SW 1271 (cell line): ENCODE measurements at regions not wholly inside any gene's neighbourhood (a gene's known extent, or its start where the extent isn't known, plus 50 kb on each side); places are given as distances from the start of the nearest gene placed in this dataset.
A peak's percentile ranks its signal among the peaks of the same experiment; 100 is the strongest.
"Not testable (repeated sequence)": the region's sequence is repeated elsewhere in the genome, so short reads cannot be mapped to it uniquely, and the experiment has no call there.

Experiments used
- DNase-seq, 2 experiments: peaks; one replicate each; lab custom pipeline; 2025; lab: John Stamatoyannopoulos, UW

DNA sequence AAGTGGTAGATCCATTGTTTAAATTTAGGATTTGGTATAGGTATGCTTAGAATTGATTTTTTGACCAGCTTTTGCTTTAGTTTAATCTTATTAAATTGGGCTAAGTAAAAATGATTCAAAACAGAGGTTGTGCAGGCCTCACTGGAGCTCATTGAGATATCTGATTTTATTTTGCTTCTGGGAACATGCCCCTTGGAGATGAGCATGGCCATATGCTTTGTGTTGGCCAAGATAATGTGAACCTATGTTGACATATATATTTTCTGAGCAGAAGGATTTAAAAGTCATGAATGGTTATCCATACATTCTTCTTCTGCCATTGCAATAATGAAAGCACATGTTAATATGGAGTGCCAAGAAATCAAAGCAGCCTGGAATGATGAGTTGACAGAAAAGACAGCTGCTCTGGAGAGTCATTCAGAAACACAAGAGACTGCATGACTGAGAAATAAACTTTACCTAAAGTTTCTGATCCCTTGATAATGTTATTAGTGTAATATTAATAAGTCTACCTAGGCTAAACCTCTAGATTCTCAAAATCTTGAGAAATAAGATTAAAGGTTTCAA lies 489.7 kb upstream of the GNPDA2 start:
- no peak for DNase-seq

DNA sequence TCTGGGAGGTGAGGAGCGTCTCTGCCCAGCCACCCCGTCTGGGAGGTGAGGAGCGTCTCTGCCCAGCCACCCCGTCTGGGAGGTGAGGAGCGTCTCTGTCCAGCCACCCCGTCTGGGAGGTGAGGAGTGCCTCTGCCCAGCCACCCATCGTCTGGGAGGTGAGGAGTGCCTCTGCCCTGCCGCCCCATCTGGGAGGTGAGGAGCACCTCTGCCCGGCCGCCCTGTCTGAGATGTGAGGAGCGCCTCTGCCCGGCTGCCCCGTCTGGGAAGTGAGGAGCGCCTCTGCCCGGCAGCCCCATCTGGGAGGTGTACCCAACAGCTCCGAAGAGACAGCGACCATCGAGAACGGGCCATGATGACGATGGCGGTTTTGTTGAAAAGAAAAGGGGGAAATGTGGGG lies 482.1 kb upstream of the GNPDA2 start:
- DNase-seq = not testable (repeated sequence)

DNA sequence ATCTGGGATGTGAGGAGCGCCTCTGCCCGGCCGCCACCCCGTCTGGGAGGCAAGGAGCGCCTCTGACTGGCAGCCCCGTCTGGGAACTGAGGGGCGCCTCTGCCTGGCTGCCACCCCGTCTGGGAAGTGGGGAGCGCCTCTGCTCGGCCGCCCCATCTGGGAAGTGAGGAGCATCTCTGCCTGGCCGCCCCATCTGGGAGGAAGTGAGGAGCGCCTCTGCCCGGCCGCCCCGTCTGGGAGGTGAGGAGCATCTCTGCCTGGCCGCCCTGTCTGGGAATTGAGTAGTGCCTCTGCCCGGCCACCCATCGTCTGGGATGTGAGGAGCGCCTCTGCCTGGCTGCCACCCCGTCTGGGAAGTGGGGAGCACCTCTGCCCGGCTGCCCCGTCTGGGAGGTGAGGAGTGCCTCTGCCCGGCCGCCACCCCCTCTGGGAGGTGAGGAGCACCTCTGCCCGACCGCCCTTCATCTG lies 481.5 kb upstream of the GNPDA2 start:
- DNase-seq = not testable (repeated sequence)

DNA sequence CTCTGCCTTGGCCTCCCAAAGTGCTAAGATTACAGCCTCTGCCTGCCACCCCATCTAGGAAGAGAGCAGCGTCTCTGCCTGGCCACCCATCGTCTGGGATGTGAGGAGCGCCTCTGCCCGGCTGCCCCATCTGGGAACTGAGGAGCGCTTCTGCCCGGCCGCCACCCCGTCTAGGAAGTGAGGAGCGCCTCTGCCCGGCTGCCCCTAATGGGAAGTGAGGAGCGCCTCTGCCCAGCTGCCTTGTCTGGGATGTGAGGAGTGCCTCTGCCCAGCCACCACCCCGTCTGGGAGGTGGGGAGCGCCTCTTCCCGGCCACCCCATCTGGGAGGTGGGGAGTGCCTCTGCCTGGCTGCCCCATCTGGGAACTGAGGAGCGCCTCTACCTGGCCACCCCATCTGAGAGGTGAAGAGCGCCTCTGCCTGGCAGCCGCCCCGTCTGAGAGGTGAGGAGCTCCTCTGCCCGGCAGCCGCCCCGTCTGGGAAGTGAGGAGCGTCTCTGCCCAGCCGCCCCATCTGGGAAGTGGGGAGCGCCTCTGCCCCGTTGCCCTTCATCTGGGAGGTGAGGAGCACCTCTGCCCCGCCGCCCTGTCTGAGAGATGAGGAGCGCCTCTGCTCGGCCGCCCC lies 481.0 kb upstream of the GNPDA2 start:
- DNase-seq = not testable (repeated sequence)

DNA sequence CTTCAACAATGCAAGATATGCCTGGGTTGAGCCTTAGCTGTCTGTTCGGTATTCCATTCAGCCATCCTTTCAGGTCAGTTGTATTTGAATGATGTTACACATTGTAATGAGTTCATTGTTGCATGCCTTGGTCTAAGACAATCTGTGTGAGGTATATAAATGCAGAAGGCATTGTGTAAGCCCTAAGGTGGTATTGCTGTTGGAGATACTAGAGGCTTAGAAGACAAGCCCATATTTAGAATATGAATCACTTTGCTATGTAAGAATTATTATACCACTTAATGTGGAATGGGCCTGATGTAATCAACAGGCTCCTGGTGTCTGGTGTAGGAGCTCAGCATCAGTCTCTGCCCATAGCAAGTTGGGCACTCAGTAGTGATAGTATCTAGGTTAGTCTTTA lies 473.4 kb upstream of the GNPDA2 start:
- no peak for DNase-seq

DNA sequence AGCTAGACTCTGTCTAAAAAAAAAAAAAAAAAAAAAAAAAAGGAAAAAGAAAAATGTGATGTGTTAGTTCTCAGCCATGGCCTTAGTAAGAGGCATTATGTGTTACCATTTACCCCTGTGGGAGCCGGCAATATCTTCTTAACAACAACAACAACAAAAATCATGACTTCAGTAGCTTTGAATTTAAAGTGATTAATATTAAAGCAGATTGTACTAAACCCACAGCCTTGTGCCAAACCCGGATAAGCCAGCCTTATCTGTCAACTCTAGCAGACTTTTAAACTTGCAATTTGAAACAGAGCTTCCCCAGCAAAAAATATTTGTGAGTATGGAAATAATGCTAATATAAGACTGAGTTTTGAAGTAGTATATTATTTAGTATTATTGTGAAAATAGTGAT lies 462.1 kb upstream of the GNPDA2 start:
- no peak for DNase-seq

DNA sequence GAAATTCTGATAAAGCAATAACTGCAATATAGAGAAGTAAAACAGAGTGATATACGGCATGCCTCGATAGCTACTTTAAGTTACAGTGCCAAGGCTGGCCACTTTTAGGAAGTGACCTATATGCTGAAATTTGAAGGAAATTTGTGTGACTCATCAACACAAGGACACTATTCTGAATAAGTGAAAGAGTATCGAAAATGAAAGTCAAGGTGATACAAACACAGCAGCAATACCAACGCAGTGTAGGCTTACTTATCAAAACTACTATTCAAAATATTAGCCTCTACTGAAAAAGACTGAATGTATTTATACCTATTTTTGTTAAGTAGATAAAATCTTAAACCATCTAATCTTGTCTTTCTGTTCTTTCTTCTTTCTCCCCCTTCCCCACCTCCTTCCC lies 459.9 kb upstream of the GNPDA2 start:
- no peak for DNase-seq

DNA sequence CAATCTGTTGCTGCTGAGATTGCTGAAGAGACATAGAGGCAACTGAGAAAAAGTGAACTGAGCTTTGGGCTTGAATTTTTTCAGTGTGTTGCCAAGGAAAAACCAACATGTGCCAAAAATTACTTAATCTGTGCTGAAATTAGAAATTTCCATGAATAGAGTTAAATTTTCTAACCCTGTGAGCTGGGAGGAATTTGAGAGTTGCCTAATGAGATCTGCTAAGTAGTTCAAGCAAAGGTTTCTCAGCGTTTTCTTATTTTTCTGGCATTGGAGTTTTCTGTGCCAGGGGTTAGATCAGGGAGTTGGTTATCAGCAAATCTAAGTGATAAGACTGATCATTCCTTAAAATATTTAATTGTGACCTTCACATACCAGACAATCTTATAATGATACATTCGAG lies 457.5 kb upstream of the GNPDA2 start:
- DNase-seq = no peak

DNA sequence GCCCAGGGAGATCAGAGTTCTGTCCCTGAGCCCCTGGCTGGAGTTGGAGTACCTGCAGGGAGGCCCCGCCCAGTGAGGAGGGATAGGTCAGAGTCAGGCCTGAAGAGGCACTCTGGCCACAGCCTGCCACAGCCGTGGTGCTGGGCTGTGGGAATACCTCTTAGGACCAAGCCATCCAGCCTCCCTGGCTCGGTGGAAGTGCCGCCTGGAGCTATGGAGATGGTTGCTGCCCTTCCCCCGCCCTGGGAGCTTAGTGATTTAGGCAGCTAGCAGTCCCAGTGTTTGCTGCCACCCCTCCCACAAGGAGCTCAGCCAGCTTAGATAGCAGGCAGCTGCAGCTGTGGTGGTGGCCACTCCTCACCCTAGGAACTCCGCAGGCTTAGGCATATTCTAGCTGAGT lies 446.3 kb upstream of the GNPDA2 start:
- DNase-seq = no peak

DNA sequence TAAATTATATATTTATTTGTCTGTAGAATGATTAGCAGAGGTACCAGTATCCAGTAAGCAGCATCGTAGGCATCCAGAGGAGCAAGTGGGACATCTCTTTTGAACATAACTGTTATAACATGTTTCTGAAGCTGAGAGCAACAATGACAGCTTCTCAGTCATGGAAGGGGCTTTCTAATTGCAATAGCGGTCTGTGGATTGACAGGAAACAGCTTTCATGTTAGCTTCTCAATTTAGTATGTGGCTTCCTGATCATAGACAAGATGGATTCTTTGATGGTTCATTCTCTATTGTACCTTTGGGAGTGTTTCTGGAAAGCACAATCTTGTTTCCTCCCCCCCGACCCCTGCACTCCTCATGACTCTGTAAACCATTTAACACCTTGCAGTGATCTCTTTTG lies 434.6 kb upstream of the GNPDA2 start:
- no peak for DNase-seq

DNA sequence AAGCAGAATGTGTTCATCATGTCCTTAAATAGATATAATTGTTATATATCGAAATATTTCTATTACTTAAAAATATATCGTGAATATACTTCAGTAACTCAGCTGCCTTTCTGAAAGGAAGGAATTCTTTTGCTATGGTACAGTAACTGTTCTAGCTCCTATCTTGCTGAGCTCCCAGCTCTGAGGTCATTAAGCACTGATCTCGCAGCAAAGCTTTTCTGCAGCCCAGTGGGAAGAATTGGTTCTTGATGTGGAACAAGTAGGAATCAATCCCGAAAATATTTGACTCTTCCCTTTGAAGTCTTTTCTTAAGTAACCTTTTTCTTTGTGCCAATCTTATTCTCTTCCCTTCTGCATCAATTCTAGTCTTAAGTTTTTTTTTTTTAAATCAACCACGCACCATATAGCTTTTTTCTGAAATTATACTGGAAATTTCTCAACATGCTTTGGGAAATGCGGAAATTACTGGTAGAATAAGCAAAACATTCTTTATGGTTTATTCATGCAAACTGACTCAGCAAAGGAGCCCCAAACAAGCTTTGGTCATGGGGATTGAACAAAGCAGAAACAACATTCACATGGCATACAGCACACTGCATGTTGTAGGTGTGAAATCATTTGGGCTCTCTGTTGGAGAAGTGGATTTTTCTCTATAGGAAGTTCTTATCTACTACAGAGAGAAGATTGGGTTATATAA lies 428.9 kb upstream of the GNPDA2 start:
- DNase-seq = peak in 1 of 2 experiments; percentile 1

DNA sequence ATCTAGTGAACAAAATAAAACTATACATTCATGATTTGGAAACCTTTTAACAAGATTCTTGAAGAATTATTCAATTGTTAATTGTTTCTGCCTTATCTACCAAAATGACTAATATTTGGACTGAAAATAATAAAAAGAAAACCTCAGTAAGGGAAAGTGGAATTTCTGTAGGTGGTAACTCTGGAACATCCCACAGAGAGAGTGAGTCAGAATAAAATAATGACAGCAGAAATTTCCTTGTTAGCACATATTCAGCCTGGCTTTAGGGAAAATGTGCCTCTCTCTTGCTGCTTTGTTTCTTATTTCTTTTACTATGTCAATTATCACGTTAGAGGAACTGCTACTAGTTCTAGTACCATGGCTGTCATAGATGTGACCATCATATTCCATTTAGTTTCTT lies 421.5 kb upstream of the GNPDA2 start:
- no peak for DNase-seq

DNA sequence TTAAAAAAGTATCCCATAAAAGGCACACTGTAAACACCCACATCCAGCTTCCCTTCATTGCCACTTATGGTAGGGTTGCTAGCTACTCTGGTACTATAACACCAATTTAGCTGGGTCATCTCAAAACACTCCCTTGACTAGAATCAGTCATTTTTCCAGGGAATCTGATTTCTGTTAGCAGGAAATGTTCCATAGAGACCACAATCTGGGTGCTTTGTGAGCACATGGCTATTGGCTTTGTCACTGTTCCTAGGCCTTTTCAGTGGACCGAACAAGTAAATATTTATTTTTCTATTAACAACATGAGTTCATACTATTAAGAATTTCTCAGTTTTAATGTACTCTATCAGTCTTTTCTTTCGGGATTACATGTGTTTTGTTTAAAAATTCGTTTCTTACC lies 404.7 kb upstream of the GNPDA2 start:
- no peak for DNase-seq

DNA sequence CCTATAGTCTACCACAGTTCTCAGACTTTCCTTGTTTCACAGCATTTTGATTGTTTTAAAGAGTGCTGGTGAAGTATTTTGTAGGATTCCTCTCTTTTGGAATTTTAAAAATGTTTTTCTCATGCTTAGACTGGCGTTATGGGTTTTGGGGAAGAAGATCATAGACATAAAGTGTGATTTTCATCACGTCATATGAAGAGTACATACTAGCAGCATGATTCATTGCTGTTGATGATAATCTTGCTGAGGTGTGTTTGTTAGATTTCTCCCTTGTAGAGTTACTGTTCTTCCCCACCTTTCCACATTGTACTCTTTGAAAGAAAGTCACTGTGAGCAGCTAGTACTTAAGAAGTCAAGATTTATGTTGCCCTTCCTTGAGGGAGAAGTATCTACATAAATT lies 396.1 kb upstream of the GNPDA2 start:
- DNase-seq = no peak

DNA sequence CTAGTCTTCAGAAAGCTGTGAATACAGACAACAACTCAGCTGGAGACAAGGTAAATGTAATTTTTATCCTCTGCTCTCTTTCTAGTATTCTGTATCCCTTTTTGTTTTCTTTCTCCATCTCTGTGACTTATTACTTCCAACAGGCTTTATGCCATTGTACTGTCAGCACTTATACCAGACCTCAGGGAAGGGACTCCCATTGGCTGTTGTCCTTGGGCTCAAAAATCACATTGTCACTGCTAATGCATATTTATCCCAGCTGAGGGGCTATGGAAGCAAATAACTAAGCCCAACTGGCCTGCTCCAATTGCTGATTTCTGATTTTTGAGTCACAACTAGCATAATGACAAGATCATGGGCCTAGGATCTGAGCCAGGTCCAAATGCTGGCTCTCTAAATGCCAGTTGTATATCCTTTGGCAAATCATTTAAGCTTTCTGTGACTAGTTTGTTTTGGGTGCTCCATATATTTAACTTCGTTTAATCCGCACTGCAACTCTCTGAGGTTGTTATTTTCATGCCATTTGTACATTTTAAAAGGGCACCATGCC lies 395.1 kb upstream of the GNPDA2 start:
- DNase-seq = no peak

DNA sequence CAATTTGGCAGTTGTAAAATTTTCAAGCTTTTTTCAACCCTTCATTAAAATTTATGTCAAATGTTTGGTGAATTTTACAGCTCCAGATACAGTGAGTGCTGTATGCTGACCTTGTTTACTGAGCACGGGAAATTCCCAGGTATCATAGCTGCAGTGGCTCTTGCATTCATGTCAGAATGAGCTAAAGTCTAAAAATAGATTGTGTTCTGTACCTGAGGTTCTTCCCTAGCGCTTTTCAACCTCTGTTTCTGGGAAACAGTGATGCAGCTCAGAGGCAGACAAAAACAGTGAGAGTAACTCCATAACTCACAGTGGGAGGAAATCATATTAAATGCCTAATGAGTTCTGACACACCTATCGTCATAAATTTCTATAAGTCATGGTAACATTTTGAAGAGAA lies 393.8 kb upstream of the GNPDA2 start:
- DNase-seq = no peak

DNA sequence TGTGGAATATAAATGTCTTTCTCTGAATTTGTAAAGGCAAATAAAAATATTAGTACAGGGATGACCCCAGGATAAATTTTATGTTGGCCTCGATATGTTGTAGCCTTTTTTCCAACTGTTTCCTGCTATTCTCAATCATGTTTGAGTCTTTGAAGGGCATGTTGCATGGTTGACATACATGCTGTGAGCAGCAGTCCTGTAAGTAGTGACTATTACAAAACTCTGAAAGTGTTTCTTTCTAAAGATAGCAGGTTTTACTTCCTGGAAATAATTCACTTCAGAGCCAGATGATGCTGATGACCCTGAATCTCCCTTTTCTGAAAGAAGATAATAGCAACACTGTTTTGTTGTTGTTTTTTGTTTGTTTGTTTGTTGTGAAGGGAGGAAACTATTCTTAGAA lies 393.0 kb upstream of the GNPDA2 start:
- DNase-seq = no peak

DNA sequence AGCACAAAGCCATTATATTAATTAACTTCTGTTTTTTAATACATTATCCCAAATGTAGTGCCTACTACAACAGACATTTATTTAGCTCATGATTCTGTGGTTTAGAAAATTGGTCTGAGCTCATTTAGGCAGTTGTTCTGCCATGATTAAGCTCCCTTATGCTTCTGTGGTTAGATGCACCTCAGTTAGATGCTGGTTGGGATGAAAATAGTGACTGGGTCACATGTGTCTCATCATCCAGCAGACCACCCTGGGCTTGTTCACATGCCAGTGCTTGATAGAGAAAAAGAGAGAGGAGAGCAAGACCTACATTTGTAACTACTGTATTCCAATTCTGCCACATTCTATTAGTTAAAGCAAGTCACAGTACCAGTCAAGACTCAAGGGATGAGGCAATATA lies 376.4 kb upstream of the GNPDA2 start:
- DNase-seq = no peak

DNA sequence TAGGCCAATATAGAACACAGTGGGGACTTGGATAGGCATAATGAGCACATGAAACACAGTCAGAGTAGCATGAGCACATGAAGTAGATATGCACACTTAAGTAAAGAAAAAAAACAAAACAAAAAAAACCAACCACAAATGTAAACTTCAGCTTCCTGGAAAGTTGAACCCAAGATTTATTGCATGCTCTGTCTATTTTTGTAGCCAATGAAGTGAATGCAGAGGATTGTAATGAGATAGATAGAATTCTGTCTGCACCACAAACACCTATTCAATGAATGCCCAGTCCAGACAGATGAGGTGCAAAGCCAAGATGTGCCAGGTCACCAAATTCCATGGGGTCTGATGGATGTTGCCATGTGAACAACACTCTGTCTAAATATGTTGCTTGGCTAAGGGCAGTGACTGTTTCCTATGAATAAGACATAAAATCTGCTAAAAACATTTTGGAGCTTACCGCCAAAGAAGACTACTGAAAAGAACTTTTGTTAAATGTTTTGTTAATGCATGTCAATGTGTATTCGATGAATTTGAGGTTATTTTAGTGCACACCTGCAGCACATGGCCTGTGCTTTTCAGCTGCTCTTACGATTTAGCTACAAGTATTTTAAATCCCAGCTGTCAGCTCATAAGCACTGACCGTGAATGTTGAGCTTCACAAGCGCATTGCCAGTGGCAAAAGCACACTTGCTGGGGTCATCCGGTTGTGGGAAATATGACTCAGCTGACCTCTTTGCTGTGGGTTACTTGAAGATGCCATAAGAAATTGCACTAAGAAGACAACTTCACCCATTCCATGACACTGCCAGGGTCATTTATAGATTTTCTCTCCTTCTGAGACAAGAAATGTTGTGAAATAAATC lies 374.8 kb upstream of the GNPDA2 start:
- no peak for DNase-seq

DNA sequence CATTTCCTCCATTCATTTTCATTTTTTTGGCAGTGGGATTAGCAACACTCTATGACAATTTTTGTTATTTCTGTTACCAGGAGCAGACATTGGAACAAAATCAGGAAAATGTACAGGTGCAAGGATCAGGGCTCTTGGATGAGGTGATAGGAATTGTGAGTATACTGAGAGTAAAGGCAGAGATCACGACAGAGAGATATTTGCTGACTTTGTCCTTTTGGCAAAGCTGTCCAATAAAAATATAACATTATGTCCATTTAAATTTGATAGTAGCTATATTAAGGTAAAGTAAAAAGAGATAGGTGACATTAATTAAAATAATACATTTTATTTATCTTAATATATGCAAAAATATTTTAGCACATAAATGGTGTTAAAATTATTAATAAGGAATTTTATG lies 373.1 kb upstream of the GNPDA2 start:
- no peak for DNase-seq

DNA sequence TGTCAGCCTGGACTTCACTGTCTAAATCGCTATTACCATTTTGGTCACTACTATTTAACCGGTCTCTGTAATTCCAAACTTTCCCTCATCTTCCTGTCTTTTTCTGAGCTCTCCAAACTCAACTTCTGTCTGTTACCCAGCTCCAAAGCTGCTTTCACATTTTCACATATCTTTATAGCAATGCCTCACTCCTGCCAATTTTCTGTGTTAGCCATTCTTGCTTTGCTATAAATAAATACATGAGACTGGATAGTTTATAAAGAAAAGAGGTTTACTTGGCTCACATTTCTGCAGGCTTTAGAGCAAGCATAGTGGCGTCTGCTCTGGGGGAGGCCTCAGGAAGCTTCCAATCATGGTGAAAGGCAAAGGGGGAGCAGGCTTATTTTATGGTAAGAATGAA lies 368.3 kb upstream of the GNPDA2 start:
- DNase-seq = no peak

DNA sequence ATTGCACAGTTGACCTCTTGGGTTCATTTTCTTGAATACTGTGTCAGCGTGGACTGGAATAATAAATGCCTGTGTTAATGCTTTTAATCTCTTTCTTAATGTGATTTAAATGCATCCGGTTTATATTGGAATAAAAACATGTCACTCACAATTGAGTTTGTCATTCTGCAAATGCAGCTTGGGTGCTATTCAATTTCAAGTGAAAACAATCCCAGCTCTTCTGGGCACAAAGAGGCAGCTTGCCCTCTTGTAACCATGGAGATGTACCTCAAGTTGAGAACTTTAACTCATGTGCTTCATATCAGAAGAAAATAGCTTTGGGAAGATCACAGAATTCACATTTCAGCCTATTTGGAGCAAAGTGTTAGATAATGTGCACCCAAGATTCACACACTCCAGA lies 355.7 kb upstream of the GNPDA2 start:
- DNase-seq = no peak
